H1 (cell line): ENCODE measurements at regions not wholly inside any gene's neighbourhood (a gene's known extent, or its start where the extent isn't known, plus 50 kb on each side); places are given as distances from the start of the nearest gene placed in this dataset.

ENCODE experiments used
- KDM4A ChIP-seq: IDR thresholded peaks from one replicate; pipeline ENCODE4 v1.7.1; 2012; ENCODE audit warnings: low read depth, mild to moderate bottlenecking, moderate library complexity, low read length, inconsistent platforms; ENCODE audit not compliant: severe bottlenecking
- PHF8 ChIP-seq: fragments of 200-600 bp; sonication (generic); conservative IDR thresholded peaks from 2 replicates; pipeline ENCODE4 v1.7.1; 2012; ENCODE audit warnings: low read depth, mild to moderate bottlenecking, inconsistent platforms, low read length, moderate library complexity

- TF ChIP-seq KDM4A (no peak), PHF8 (no peak)
Measured at GRCh38 chr2:147297820-147298219, 547.0 kb upstream of the ACVR2A start (continued).
